Endothelial cell (in vitro differentiated cells): ENCODE measurements at regions not wholly inside any gene's neighbourhood (a gene's known extent, or its start where the extent isn't known, plus 50 kb on each side); places are given as distances from the start of the nearest gene placed in this dataset.

Source experiments
- DNase-seq: peaks from one replicate; pipeline ENCODE4 v3.0.0; 2021; ENCODE audit warnings: low spot score
- H3K27ac Mint-ChIP-seq: one replicate; pipeline ENCODE4 v1.8.0; 2021; ENCODE audit warnings: mixed read lengths, inconsistent platforms; ENCODE audit not compliant: unreplicated experiment
- H3K27me3 Mint-ChIP-seq: one replicate; pipeline ENCODE4 v1.8.0; 2021; ENCODE audit warnings: mild to moderate bottlenecking, moderate library complexity, mixed read lengths, inconsistent platforms; ENCODE audit not compliant: unreplicated experiment
- H3K36me3 Mint-ChIP-seq: one replicate; pipeline ENCODE4 v1.8.0; 2021; ENCODE audit warnings: mild to moderate bottlenecking, low read depth, mixed read lengths, inconsistent platforms; ENCODE audit not compliant: unreplicated experiment
- H3K4me1 Mint-ChIP-seq: one replicate; pipeline ENCODE4 v1.8.0; 2021; ENCODE audit warnings: mild to moderate bottlenecking, mixed read lengths, inconsistent platforms; ENCODE audit not compliant: unreplicated experiment
- H3K4me3 Mint-ChIP-seq: one replicate; pipeline ENCODE4 v1.8.0; 2021; ENCODE audit warnings: mild to moderate bottlenecking, mixed read lengths, inconsistent platforms; ENCODE audit not compliant: unreplicated experiment
- H3K9me3 Mint-ChIP-seq: one replicate; pipeline ENCODE4 v1.8.0; 2021; ENCODE audit warnings: mixed read lengths, inconsistent platforms; ENCODE audit not compliant: unreplicated experiment
- CTCF ChIP-seq: fragments of 200-600 bp; sonication (generic); IDR thresholded peaks from one replicate; pipeline ENCODE4 v1.5.0; 2021; ENCODE audit warnings: antibody characterized with exemption; ENCODE audit not compliant: unreplicated experiment

GRCh38 chr6:67643281-67643680 lies 991.8 kb upstream of the ADGRB3 start:
- no peak for TF ChIP-seq CTCF
- Mint-ChIP-seq H3K27me3 (no peaks in the 10 kb centered on the region), H3K4me3 (no peak overlapping the region), H3K9me3 (no peaks in the 10 kb centered on the region), H3K27ac (no peak overlapping the region), H3K36me3 (no peaks in the 10 kb centered on the region), H3K4me1 (no peaks in the 10 kb centered on the region)
- DNase-seq = no peak

- H3K36me3 Mint-ChIP-seq = no peaks in the 10 kb centered on the region
Measured at GRCh38 chr6:67642582-67642981, 992.5 kb upstream of the ADGRB3 start.

DNA sequence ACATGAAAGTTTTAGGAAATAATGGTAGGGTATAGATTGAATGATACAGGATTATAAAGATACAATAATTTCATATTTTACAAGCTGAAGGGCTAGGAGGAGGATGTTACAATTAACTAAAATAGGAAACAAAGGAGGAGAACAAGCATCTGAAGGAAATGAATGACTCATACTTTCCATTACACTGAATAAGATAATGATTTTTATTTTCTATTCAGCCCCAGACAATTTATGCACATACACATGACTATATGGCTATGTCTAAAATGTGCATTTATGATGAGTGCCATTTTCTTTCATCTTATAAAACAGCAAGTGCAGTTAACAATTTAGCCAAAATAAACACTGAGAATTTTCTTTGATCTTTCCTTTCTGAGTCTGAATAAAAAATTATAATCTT lies 994.6 kb upstream of the ADGRB3 start:
- Mint-ChIP-seq H3K4me1 (no peaks in the 10 kb centered on the region), H3K27me3 (no peaks in the 10 kb centered on the region), H3K36me3 (no peaks in the 10 kb centered on the region), H3K4me3 (no peak overlapping the region), H3K27ac (no peak overlapping the region), H3K9me3 (no peaks in the 10 kb centered on the region)
- DNase-seq = no peak
- no peak for TF ChIP-seq CTCF

More at GRCh38 chr6:67642582-67642981, 992.5 kb upstream of the ADGRB3 start:
- Mint-ChIP-seq H3K4me3 (no peak overlapping the region), H3K27ac (no peak overlapping the region), H3K4me1 (no peaks in the 10 kb centered on the region), H3K9me3 (no peaks in the 10 kb centered on the region), H3K27me3 (no peaks in the 10 kb centered on the region)
- TF ChIP-seq CTCF = no peak
- DNase-seq = no peak

- Mint-ChIP-seq H3K36me3 (no peaks in the 10 kb centered on the region), H3K4me1 (no peaks in the 10 kb centered on the region), H3K4me3 (no peak overlapping the region), H3K27me3 (no peaks in the 10 kb centered on the region), H3K9me3 (no peaks in the 10 kb centered on the region), H3K27ac (no peak overlapping the region)
- DNase-seq = no peak
- no peak for TF ChIP-seq CTCF
Measured at GRCh38 chr6:67639161-67639560, 995.9 kb upstream of the ADGRB3 start.

GRCh38 chr6:67634199-67634598 lies 1000.9 kb upstream of the ADGRB3 start:
- no peak for TF ChIP-seq CTCF
- Mint-ChIP-seq H3K4me3 (no peak overlapping the region), H3K4me1 (no peaks in the 10 kb centered on the region)

More at GRCh38 chr6:67634199-67634598, 1000.9 kb upstream of the ADGRB3 start:
- DNase-seq = no peak
- Mint-ChIP-seq H3K27me3 (no peaks in the 10 kb centered on the region), H3K27ac (no peak overlapping the region), H3K9me3 (peaks cover 7% of the 10 kb centered on the region), H3K36me3 (no peaks in the 10 kb centered on the region)
